ENCODE measurements at regions not wholly inside any gene's neighbourhood (a gene's known extent, or its start where the extent isn't known, plus 50 kb on each side); places are given as distances from the start of the nearest gene placed in this dataset.

DNA sequence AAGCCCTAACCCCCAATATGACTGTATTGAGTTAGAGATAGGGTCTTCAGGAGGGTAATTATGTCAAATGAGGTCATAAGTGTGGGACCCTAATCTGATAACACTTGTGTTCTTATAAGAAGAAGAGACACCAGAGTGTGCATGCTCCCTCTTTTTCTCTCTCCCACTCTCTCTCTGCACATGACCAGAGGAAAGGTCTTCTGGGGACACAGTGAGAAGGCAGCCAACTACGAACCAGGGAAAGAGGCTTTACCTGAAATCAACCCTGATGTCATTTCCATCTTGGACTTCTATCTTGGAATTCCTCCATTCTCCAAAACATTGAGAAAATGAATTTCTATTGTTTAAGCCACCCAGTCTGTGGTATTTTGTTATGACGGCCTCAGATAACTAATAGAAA is 97.2 kb upstream of the MAD2L1 start:
- no peak for DNase-seq

- DNase-seq = no peak
These were observed 92.3 kb upstream of the MAD2L1 start for GRCh38 chr4:120158841-120159463.

DNA sequence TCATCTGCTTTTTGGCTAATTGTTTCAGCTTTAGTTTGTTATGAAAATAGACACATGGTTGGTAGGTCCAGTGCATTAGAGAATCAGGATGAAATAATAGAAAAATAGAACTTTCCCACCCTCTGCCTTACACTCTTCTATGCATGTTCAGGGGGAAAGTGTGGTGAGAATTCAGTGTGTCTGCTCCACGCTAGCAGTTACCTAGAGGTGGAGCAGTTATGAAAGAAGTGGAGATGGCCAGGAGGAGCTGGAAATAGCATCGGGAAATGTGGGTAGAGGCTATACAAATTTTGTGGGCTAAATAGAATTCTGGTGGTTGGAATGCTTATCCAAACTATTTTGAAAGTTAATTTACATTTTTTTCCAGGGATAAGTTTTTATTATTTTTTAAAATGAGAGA is 91.4 kb upstream of the MAD2L1 start:
- DNase-seq = no peak

DNA sequence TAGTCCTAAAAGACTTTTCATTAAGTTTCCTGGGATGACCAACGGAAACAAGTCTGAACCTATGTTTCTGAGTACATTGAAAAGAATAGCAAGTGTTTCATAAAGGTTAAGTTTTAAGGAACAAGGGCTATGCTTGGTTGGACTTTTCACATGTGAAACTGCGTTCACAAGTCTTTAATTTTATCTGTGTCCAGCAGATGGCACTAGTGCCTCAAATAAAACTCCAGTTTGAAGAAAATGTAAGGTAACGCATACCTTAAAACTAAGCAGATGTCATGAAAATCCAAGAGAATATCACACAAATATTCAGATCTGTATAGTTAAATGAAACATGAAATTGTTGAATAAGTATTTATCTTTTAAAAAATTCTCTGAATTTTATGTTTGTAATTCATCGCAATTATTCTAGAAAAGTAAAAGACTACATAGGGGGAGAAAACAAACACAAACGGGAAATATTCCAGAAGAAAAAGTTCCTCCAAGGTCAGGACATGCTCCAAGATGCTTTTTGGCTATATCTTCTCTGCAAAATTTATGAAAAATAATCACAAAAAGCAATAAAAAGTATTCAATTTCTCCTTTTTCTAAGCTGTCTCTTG is 89.6 kb upstream of the MAD2L1 start:
- peak; percentile 88 for DNase-seq

DNA sequence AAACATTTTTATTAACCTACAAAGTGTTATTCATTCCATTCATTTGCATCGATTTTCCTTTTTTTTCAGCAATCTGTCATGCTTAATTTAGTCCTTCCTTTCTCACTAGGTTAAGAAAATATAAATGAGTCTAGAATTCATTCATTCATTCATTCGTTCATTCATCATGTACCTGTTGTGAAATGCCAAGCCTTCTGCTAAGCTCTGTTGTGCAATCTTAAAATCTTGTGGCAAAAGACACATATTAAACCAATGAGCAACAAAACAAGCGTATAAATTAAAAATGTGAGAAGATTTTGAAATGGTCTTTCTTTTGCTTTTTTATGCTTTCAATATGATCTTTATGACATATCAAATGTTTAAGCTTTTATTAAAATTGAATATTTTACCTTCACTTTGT is 88.6 kb upstream of the MAD2L1 start:
- DNase-seq = no peak

GRCh38 chr4:120144634-120145033 is 78.0 kb upstream of the MAD2L1 start:
- DNase-seq = no peak

DNA sequence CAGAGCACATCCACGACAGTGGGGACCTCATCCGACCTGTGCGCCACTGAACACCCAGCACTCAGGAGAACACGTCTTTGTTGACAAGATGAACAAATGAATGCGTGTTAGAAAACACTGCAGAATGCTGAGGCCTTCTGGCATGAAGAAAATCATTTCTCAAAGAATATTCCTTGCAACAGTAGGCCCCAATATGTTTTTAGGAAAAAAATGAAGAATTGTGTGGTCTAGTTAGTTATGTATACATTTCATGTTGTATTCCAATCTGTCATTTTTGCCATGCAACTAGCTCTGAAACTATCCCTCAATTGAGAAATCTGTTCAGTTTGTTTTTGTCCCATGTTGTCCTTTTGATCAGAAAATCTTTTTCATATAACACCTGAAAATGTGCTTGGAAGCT is 77.4 kb upstream of the MAD2L1 start:
- no peak for DNase-seq

DNA sequence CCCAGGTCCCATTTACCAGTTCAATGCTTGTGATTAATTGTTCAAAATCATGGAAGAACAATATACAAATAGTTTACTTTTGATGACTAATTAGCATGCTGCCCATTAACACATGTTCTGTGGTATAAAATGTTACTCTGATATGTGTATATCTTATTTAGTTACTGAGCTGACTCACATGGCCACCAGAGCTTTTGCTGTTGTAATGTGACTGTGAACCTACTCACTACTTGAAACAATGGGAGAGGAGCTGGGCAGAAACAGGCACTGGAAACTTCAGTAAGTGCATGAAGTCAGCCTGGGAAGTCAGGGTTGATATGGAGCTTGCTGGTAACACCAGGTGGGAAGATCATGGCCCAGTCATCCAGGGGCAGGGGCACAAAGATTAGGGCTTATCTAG is 72.7 kb upstream of the MAD2L1 start:
- DNase-seq = no peak

DNA sequence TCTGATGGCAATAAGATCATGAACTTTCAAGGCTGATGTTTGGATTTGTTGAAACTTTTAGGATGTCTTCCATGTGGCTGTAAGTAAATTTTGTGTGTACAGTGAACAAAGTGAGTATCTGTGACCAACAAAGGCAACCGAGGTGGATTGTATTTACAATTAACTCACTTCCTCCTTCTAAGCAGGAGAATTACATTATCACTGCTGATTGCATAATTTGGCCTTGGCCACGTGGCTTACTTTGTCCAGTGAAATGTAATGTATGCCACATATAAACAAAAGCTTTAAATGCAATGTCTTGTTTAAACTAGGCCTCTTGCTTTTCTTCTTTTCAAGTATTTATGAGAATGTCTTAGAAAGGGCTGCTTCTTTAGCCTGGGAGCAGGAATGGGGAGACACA is 66.3 kb upstream of the MAD2L1 start:
- no peak for DNase-seq

- no peak for DNase-seq
These were observed 64.1 kb upstream of the MAD2L1 start for GRCh38 chr4:120130786-120131185.
